ENCODE measurements at regions not wholly inside any gene's neighbourhood (a gene's known extent, or its start where the extent isn't known, plus 50 kb on each side); places are given as distances from the start of the nearest gene placed in this dataset.

DNA sequence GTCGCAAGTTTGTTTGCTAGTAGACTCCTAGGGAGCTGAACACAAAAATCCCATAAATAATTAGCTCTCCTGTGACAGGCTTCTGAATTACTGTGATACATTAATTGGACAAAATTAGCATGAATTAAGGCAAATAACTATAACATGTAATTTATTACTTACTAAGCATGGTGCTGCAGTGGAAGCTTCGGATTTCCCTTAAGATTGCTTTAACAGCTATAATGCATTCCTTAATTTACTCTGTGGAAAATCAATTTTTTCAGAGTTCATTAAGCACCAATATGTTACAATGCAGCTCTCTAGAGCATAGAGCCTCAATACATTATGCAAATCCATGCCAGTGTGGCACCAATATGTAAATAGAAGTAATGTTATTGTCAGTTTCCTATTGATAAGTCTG is 201.5 kb downstream of the MDFIC start:
- TF ChIP-seq, protein P1, sequence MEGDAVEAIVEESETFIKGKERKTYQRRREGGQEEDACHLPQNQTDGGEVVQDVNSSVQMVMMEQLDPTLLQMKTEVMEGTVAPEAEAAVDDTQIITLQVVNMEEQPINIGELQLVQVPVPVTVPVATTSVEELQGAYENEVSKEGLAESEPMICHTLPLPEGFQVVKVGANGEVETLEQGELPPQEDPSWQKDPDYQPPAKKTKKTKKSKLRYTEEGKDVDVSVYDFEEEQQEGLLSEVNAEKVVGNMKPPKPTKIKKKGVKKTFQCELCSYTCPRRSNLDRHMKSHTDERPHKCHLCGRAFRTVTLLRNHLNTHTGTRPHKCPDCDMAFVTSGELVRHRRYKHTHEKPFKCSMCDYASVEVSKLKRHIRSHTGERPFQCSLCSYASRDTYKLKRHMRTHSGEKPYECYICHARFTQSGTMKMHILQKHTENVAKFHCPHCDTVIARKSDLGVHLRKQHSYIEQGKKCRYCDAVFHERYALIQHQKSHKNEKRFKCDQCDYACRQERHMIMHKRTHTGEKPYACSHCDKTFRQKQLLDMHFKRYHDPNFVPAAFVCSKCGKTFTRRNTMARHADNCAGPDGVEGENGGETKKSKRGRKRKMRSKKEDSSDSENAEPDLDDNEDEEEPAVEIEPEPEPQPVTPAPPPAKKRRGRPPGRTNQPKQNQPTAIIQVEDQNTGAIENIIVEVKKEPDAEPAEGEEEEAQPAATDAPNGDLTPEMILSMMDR (IDR thresholded peaks at IDR 0.05; ENCODE audit: extremely low read depth, insufficient read depth, missing control alignments): no peak
- DNase-seq (ENCODE audit: low spot score): no peak
- in situ Hi-C loops (cut with MboI; ENCODE audit: low pct_unique_long_range_greater_than_20kb, low sequenced_read_pairs, unreplicated experiment): no loop called here

DNA sequence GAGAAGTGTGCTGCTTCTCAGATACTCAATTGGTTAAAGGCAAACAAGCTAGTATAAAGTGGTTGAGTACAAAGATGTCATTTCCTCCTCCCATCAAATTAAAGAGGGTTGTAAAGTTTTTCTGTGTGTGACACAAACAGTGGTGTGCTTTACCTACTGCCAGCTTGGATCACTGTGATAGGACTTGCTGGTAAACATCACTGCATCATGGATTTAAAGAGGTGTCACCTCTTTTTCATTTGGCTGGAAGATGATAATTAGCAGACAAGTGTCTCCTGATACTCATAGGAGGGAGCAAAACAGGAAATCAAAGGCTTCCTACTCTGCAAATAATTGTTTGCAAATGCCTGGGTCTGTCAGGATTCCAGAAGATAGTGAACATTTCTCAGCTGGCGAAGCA is 200.5 kb downstream of the MDFIC start:
- TF ChIP-seq, protein P1 (IDR thresholded peaks at IDR 0.05; ENCODE audit: extremely low read depth, insufficient read depth, missing control alignments): no peak
- in situ Hi-C loops (cut with MboI; ENCODE audit: low pct_unique_long_range_greater_than_20kb, low sequenced_read_pairs, unreplicated experiment): no loop called here

DNA sequence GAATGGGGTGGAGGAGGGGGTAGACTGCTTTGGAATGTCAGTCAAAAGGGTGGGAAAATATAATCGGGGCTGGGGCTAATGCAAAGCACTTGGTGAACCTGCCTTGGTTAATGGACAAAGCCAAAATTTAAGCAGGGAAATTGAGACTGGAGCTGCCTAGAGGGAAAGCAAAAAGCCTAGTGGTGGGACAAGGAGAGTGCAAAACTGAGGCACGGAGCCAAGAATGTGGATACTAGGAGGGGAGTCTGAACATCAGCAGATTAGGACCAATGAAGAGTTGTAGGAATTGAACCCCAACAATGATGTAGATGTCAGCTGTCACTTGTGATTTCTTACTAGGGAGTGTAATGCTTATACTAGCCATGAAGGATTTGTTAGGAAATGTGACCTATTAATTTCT is 195.9 kb downstream of the MDFIC start:
- TF ChIP-seq, protein P1 (IDR thresholded peaks at IDR 0.05; ENCODE audit: extremely low read depth, insufficient read depth, missing control alignments): no peak
- no peak for DNase-seq (ENCODE audit: low spot score)
- in situ Hi-C loops (cut with MboI; ENCODE audit: low pct_unique_long_range_greater_than_20kb, low sequenced_read_pairs, unreplicated experiment): no loop called here

More for the DNA sequence above, 200.5 kb downstream of the MDFIC start:
- no peak for DNase-seq (ENCODE audit: low spot score)

- no peak for DNase-seq (ENCODE audit: low spot score)
- in situ Hi-C loops (cut with MboI; ENCODE audit: low pct_unique_long_range_greater_than_20kb, low sequenced_read_pairs, unreplicated experiment): no loop called here
These were observed 195.2 kb downstream of the MDFIC start for GRCh38 chr7:115116773-115117715.

GRCh38 chr7:115113776-115114175 is 191.9 kb downstream of the MDFIC start:
- TF ChIP-seq, protein P1 (IDR thresholded peaks at IDR 0.05; ENCODE audit: extremely low read depth, insufficient read depth, missing control alignments): no peak
- in situ Hi-C loops (cut with MboI; ENCODE audit: low pct_unique_long_range_greater_than_20kb, low sequenced_read_pairs, unreplicated experiment): no loop called here
- DNase-seq (ENCODE audit: low spot score): no peak

More at GRCh38 chr7:115116773-115117715, 195.2 kb downstream of the MDFIC start:
- TF ChIP-seq, protein P1 (IDR thresholded peaks at IDR 0.05; ENCODE audit: extremely low read depth, insufficient read depth, missing control alignments): no peak

- in situ Hi-C loops (cut with MboI; ENCODE audit: low pct_unique_long_range_greater_than_20kb, low sequenced_read_pairs, unreplicated experiment): no loop called here
- TF ChIP-seq, protein P1 (IDR thresholded peaks at IDR 0.05; ENCODE audit: extremely low read depth, insufficient read depth, missing control alignments): no peak
- no peak for DNase-seq (ENCODE audit: low spot score)
These were observed 191.2 kb downstream of the MDFIC start for GRCh38 chr7:115113131-115113530.

All from GM13977 (cell line).